Neuronal stem cell (in vitro differentiated cells): ENCODE measurements at regions not wholly inside any gene's neighbourhood (a gene's known extent, or its start where the extent isn't known, plus 50 kb on each side); places are given as distances from the start of the nearest gene placed in this dataset.
"Not testable (repeated sequence)": the region's sequence is repeated elsewhere in the genome, so short reads cannot be mapped to it uniquely, and the experiment has no call there.

Source experiments
- DNase-seq: peaks from one replicate; pipeline ENCODE4 v3.0.0-alpha.2; 2013; ENCODE audit warnings: low spot score
- H2AFZ ChIP-seq: one replicate; pipeline ENCODE4 v1.6.1; 2013; ENCODE audit warnings: mild to moderate bottlenecking, low read length, inconsistent platforms
- H2AK5ac ChIP-seq: 2 replicates; pipeline ENCODE4 v1.6.1; 2013; ENCODE audit warnings: low read depth, mild to moderate bottlenecking, inconsistent platforms, low read length, moderate library complexity, mixed read lengths
- H2BK120ac ChIP-seq: 2 replicates; pipeline ENCODE4 v1.6.1; 2013; ENCODE audit warnings: low read depth, mild to moderate bottlenecking, inconsistent platforms, low read length, moderate library complexity, mixed read lengths
- H2BK12ac ChIP-seq: one replicate; pipeline ENCODE4 v1.6.1; 2013; ENCODE audit warnings: low read length, inconsistent platforms
- H2BK15ac ChIP-seq: 2 replicates; pipeline ENCODE4 v1.6.1; 2013; ENCODE audit warnings: mild to moderate bottlenecking, low read length, inconsistent platforms, mixed read lengths
- H2BK5ac ChIP-seq: one replicate; pipeline ENCODE4 v1.6.1; 2013; ENCODE audit warnings: inconsistent platforms, mild to moderate bottlenecking, low read length, moderate library complexity
- H3K14ac ChIP-seq: one replicate; pipeline ENCODE4 v1.6.1; 2013; ENCODE audit warnings: low read length, inconsistent platforms
- H3K18ac ChIP-seq: 2 replicates; pipeline ENCODE4 v1.6.1; 2013; ENCODE audit warnings: low read length, inconsistent platforms
- H3K23ac ChIP-seq: 2 replicates; pipeline ENCODE4 v1.6.1; 2013; ENCODE audit warnings: low read depth, mild to moderate bottlenecking, mixed read lengths, low read length, inconsistent platforms; ENCODE audit not compliant: poor library complexity
- H3K27ac ChIP-seq: replicated peaks from 3 replicates; pipeline ENCODE4 v1.5.1; 2013; ENCODE audit warnings: low read length, inconsistent platforms
- H3K27me3 ChIP-seq, 3 experiments: 2 replicates each; pipeline ENCODE4 v1.6.1; 2013; ENCODE audit warnings: low read length in 3 of 3, mild to moderate bottlenecking in 2 of 3, inconsistent platforms in 1 of 3, low read depth in 1 of 3, mixed read lengths in 1 of 3, moderate library complexity in 1 of 3; ENCODE audit not compliant: control insufficient read depth in 3 of 3, insufficient read depth in 3 of 3
- H3K36me3 ChIP-seq, 2 donors: replicated peaks in 1 of 2; 2 replicates each; pipeline ENCODE4 v1.6.1; 2013; ENCODE audit warnings: low read length in 2 of 2; ENCODE audit not compliant: control insufficient read depth in 2 of 2, insufficient read depth in 2 of 2
- H3K4ac ChIP-seq: 2 replicates; pipeline ENCODE4 v1.6.1; 2013; ENCODE audit warnings: inconsistent platforms, mild to moderate bottlenecking, low read length, moderate library complexity
- H3K4me1 ChIP-seq, 2 donors: 1 replicate in 1 of 2; 2 replicates in 1 of 2; pipeline ENCODE4 v1.6.1; 2013; ENCODE audit warnings: low read length in 2 of 2, low read depth in 1 of 2; ENCODE audit not compliant: control insufficient read depth in 2 of 2, insufficient read depth in 1 of 2
- H3K4me2 ChIP-seq: one replicate; pipeline ENCODE4 v1.6.1; 2013; ENCODE audit warnings: mild to moderate bottlenecking, low read length, inconsistent platforms; ENCODE audit not compliant: insufficient read depth, poor library complexity, severe bottlenecking
- H3K4me3 ChIP-seq, 2 donors: 2 replicates each; pipeline ENCODE4 v1.5.1; 2013; ENCODE audit warnings: low read length in 2 of 2, mild to moderate bottlenecking in 2 of 2, inconsistent platforms in 1 of 2, moderate library complexity in 1 of 2
- H3K79me1 ChIP-seq: one replicate; pipeline ENCODE4 v1.6.1; 2013; ENCODE audit warnings: low read depth, mild to moderate bottlenecking, inconsistent platforms, low read length, moderate library complexity
- H3K9ac ChIP-seq: one replicate; pipeline ENCODE4 v1.6.1; 2013; ENCODE audit warnings: mild to moderate bottlenecking, low read depth, low read length, inconsistent platforms; ENCODE audit not compliant: poor library complexity
- H3K9me3 ChIP-seq, 2 donors: replicated peaks in 1 of 2; 2 replicates each; pipeline versions ENCODE3 to v1.6.1; 2013; ENCODE audit warnings: low read length in 2 of 2, mild to moderate bottlenecking in 2 of 2, inconsistent platforms in 1 of 2, low read depth in 1 of 2, mixed read lengths in 1 of 2, moderate library complexity in 1 of 2; ENCODE audit not compliant: control insufficient read depth in 2 of 2, insufficient read depth in 1 of 2
- H4K8ac ChIP-seq: one replicate; pipeline ENCODE4 v1.6.1; 2013; ENCODE audit warnings: low read depth, mild to moderate bottlenecking, inconsistent platforms, low read length, moderate library complexity
- H4K91ac ChIP-seq: one replicate; pipeline ENCODE4 v1.6.1; 2013; ENCODE audit warnings: low read length, low read depth, mild to moderate bottlenecking, inconsistent platforms; ENCODE audit not compliant: poor library complexity
- WGBS, 2 donors: extraction: QIAGEN DNeasy Blood & Tissue Kit; methylation state at CpG; one replicate each; pipeline ENCODE4 v1.1.7; 2013; ENCODE audit warnings: missing lambda C conversion rate in 2 of 2, mixed read lengths in 1 of 2; ENCODE audit not compliant: insufficient read length in 2 of 2, insufficient replicate concordance in 1 of 2; ENCODE audit errors: extremely low coverage in 2 of 2; 5-methylcytosine and 5-hydroxymethylcytosine counted together

DNA sequence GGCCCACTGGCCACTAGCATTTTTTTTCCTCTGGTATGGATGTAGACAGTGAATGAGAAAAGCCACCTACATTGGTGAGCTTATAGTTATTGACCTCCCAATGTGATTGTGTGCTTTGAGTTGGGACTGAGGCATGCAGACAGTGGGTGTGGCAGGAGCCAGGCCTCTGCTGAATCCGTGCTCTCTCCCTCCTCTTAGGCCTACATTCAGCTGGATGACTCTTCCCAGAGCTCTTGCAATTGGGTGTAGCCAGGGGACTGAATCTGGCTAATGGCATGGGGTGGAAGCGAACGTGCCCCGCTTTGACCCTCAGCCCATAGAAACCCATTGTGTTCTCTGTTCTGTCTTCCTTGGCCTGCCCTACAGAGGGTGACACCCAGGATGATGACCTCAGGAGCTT lies 698.3 kb upstream of the HS6ST1 start:
- Histone ChIP-seq H2BK120ac (no peak overlapping the region), H3K36me3 (no peaks in the 10 kb centered on the region)
- no peak for DNase-seq

DNA sequence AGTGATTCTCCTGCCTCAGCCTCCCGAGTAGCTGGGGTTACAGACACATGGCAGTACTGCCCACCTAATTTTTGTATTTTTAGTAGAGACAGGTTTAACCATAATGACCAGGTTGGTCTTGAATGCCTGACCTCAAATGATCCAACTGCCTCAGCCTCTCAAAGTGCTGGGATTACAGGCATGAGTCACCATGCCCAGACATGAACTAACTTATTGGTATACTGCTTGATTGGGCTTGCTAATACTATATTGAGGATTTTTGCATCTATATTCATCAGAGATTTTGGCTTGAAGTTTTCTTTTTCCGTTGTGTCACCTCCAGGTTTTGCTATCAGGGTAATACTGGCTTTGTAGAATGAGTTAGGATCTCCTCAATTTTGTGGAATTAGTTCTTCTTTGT lies 706.1 kb upstream of the HS6ST1 start:
- Histone ChIP-seq H3K4ac (no peak overlapping the region), H3K14ac (no peak overlapping the region), H3K4me2 (no peak overlapping the region), H2BK5ac (no peak overlapping the region), H4K91ac (no peak overlapping the region), H4K8ac (no peak overlapping the region), H3K79me1 (no peaks in the 10 kb centered on the region), H3K27me3 (no peaks in the 10 kb centered on the region), H3K9ac (no peak overlapping the region), H3K9me3 (no peaks in the 10 kb centered on the region), H3K36me3 (no peaks in the 10 kb centered on the region), H2BK12ac (no peak overlapping the region), H3K4me1 (no peaks in the 10 kb centered on the region), H2AFZ (no peak overlapping the region), H3K4me3 (no peak overlapping the region), H3K27ac (no peak overlapping the region), H2AK5ac (no peak overlapping the region), H3K18ac (no peak overlapping the region), H2BK15ac (no peak overlapping the region), H2BK120ac (no peak overlapping the region), H3K23ac (no peak overlapping the region)
- no peak for DNase-seq
- WGBS, 2 donors: no CpG with 5 or more reads among the region's 2 CpGs

More for the DNA sequence above, 698.3 kb upstream of the HS6ST1 start:
- Histone ChIP-seq H3K79me1 (no peaks in the 10 kb centered on the region), H2BK12ac (no peak overlapping the region), H2AFZ (no peak overlapping the region), H3K27me3 (no peaks in the 10 kb centered on the region), H3K4me2 (no peak overlapping the region), H3K4me3 (no peak overlapping the region), H3K4me1 (no peaks in the 10 kb centered on the region), H3K9me3 (peaks cover 0 to 2% of the 10 kb centered on the region in 2 donors), H3K9ac (no peak overlapping the region), H3K18ac (no peak overlapping the region), H3K4ac (no peak overlapping the region), H2AK5ac (no peak overlapping the region), H4K8ac (no peak overlapping the region), H3K23ac (no peak overlapping the region), H2BK5ac (no peak overlapping the region), H4K91ac (no peak overlapping the region), H3K14ac (no peak overlapping the region), H3K27ac (no peak overlapping the region), H2BK15ac (no peak overlapping the region)
- no CpG with 5 or more reads among the region's 4 CpGs for WGBS, 2 donors

GRCh38 chr2:129035992-129036391 lies 717.3 kb upstream of the HS6ST1 start:
- H3K23ac ChIP-seq: no peak overlapping the region
- no peak overlapping the region for H3K14ac ChIP-seq
- no peak overlapping the region for H4K8ac ChIP-seq
- no peak overlapping the region for H3K4me2 ChIP-seq
- H2BK5ac ChIP-seq: no peak overlapping the region
- H3K36me3 ChIP-seq: no peaks in the 10 kb centered on the region
- DNase-seq: no peak
- H3K18ac ChIP-seq: no peak overlapping the region
- H2AK5ac ChIP-seq: no peak overlapping the region
- H3K4me1 ChIP-seq: no peaks in the 10 kb centered on the region
- H2BK120ac ChIP-seq: no peak overlapping the region
- H3K79me1 ChIP-seq: no peaks in the 10 kb centered on the region
- no peak overlapping the region for H2AFZ ChIP-seq
- no peak overlapping the region for H3K4me3 ChIP-seq
- no peak overlapping the region for H2BK15ac ChIP-seq
- WGBS, 2 donors: no CpG with 5 or more reads among the region's 3 CpGs
- H3K27me3 ChIP-seq: no peaks in the 10 kb centered on the region
- no peak overlapping the region for H3K9ac ChIP-seq
- H3K27ac ChIP-seq: no peak overlapping the region
- no peak overlapping the region for H3K4ac ChIP-seq
- no peak overlapping the region for H2BK12ac ChIP-seq
- H3K9me3 ChIP-seq: no peaks in the 10 kb centered on the region
- H4K91ac ChIP-seq: no peak overlapping the region

DNA sequence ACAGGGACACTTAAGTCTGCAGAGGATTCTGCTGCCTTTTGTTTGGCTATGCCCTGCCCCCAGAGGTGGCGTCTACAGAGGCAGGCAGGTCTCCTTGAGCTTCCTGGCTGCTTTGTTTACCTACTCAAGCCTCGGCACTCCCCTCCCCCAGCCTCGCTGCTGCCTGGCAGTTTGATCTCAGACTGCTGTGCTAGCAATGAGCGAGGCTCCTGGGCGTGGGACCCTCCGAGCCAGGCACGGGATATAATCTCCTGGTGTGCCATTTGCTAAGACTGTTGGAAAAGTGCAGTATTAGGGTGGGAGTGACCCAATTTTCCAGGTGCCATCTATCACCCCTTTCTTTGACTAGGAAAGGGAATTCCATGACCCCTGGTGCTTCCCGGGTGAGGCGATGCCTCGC lies 725.0 kb upstream of the HS6ST1 start:
- H2AFZ ChIP-seq, H3K4ac ChIP-seq, H2BK15ac ChIP-seq, H3K36me3 ChIP-seq, H3K23ac ChIP-seq, H3K4me3 ChIP-seq, H3K14ac ChIP-seq, H3K27me3 ChIP-seq, H3K79me1 ChIP-seq, H3K27ac ChIP-seq, DNase-seq, H2AK5ac ChIP-seq, H3K4me2 ChIP-seq, H2BK12ac ChIP-seq, H3K9ac ChIP-seq, H3K4me1 ChIP-seq, H3K9me3 ChIP-seq, H2BK5ac ChIP-seq, H4K91ac ChIP-seq, H3K18ac ChIP-seq, H4K8ac ChIP-seq, H2BK120ac ChIP-seq: not testable (repeated sequence)
- no CpG with 5 or more reads among the region's 10 CpGs for WGBS, 2 donors
